PFSK-1 (cell line): ENCODE measurements at regions not wholly inside any gene's neighbourhood (a gene's known extent, or its start where the extent isn't known, plus 50 kb on each side); places are given as distances from the start of the nearest gene placed in this dataset.

Source experiments
- FOXP2 ChIP-seq: optimal IDR thresholded peaks from 2 replicates; pipeline ENCODE3; 2011; ENCODE audit warnings: borderline replicate concordance, control low read depth, inconsistent platforms; ENCODE audit not compliant: insufficient read depth; ENCODE audit errors: extremely low read length, extremely low read depth
- POLR2AphosphoS5 ChIP-seq: IDR thresholded peaks from 2 replicates; pipeline ENCODE4 v1.6.1; 2012; ENCODE audit warnings: low read depth, mild to moderate bottlenecking, control low read depth, low read length, moderate library complexity
- SIN3A ChIP-seq: IDR thresholded peaks from 2 replicates; pipeline ENCODE4 v1.6.1; 2012; ENCODE audit warnings: mild to moderate bottlenecking, low read length, moderate library complexity, borderline replicate concordance; ENCODE audit not compliant: insufficient read depth
- TAF1 ChIP-seq: IDR thresholded peaks from 2 replicates; pipeline ENCODE4 v1.6.1; 2012; ENCODE audit warnings: low read length, control low read depth, borderline replicate concordance; ENCODE audit not compliant: insufficient read depth
- TF ChIP-seq, protein P1 (sequence below), 2 experiments: IDR thresholded peaks; 2 replicates each; pipeline versions ENCODE4 v1.6.1 to v1.8.0; 2011 to 2012; ENCODE audit warnings: low read depth in 2 of 2, low read length in 2 of 2, control low read depth in 1 of 2, inconsistent platforms in 1 of 2, mild to moderate bottlenecking in 1 of 2, moderate library complexity in 1 of 2; ENCODE audit not compliant: insufficient read depth in 1 of 2

DNA sequence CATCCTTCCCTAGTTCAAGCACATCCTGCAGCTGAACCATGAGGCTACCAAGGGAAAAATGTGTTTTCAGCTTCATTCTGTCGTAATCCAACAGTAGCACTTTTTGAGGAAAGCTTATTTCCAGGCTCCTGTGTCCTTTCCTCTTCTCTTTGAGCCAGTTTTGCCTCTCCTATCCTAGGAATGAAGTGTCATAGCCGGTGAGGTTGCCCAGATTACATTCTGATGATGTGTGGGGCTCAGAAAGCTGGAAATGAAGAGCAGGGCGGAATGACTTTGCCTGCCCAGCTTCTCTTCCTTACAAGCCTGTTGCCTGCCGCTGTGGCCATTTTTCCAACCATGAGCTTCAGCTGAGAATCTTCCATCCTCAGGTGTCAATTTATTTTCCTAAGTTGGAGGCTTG is 381.8 kb downstream of the NUAK1 start:
- TF ChIP-seq SIN3A (no peak), POLR2AphosphoS5 (no peak), TAF1 (no peak), FOXP2 (no peak)
- TF ChIP-seq, protein P1, sequence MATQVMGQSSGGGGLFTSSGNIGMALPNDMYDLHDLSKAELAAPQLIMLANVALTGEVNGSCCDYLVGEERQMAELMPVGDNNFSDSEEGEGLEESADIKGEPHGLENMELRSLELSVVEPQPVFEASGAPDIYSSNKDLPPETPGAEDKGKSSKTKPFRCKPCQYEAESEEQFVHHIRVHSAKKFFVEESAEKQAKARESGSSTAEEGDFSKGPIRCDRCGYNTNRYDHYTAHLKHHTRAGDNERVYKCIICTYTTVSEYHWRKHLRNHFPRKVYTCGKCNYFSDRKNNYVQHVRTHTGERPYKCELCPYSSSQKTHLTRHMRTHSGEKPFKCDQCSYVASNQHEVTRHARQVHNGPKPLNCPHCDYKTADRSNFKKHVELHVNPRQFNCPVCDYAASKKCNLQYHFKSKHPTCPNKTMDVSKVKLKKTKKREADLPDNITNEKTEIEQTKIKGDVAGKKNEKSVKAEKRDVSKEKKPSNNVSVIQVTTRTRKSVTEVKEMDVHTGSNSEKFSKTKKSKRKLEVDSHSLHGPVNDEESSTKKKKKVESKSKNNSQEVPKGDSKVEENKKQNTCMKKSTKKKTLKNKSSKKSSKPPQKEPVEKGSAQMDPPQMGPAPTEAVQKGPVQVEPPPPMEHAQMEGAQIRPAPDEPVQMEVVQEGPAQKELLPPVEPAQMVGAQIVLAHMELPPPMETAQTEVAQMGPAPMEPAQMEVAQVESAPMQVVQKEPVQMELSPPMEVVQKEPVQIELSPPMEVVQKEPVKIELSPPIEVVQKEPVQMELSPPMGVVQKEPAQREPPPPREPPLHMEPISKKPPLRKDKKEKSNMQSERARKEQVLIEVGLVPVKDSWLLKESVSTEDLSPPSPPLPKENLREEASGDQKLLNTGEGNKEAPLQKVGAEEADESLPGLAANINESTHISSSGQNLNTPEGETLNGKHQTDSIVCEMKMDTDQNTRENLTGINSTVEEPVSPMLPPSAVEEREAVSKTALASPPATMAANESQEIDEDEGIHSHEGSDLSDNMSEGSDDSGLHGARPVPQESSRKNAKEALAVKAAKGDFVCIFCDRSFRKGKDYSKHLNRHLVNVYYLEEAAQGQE (IDR thresholded peaks at IDR 0.05; ENCODE audit: insufficient read depth in 1 of 2, low read depth in 2 of 2, low read length in 2 of 2): no peak
